GM12878 (cell line): ENCODE measurements at regions not wholly inside any gene's neighbourhood (a gene's known extent, or its start where the extent isn't known, plus 50 kb on each side); places are given as distances from the start of the nearest gene placed in this dataset.

Source experiments
- ATAC-seq: fragments of 200-7000 bp; cut with Tn5 transposase; 3 replicates; pipeline ENCODE4 v1.9.1; 2020; ENCODE audit warnings: mild to moderate bottlenecking, moderate library complexity
- BruUV-seq: library from RNA; stranded (reverse); fragments of 400-500 nt; replicated peaks from 2 replicates; lab custom pipeline; 2021; lab: Mats Ljungman, UMichigan
- CTCF ChIA-PET: fragments of 300-600 bp; sonication (Branson Sonifier 250); formaldehyde crosslinking; extraction: SDS; loops from one replicate; lab custom pipeline; 2021; ENCODE audit warnings: inconsistent platforms; lab: Yijun Ruan, JAX
- POLR2A ChIA-PET: fragments of 350-600 bp; formaldehyde crosslinking; extraction: SDS; loops from one replicate; lab custom pipeline; 2021; ENCODE audit warnings: inconsistent platforms; lab: Charles Lee
- RAD21 ChIA-PET: fragments of 300-600 bp; sonication (Branson Sonifier 250); formaldehyde crosslinking; loops from one replicate; lab custom pipeline; 2023; ENCODE audit warnings: antibody characterized with exemption; ENCODE audit not compliant: unreplicated experiment; lab: Charles Lee
- SMC1A ChIA-PET: fragments of 300-600 bp; sonication (Branson Sonifier 250); formaldehyde crosslinking; loops from one replicate; lab custom pipeline; 2023; ENCODE audit not compliant: unreplicated experiment, uncharacterized antibody; lab: Charles Lee
- DNase-seq: peaks from one replicate; pipeline ENCODE4 v3.0.0-alpha.2; 2011; ENCODE audit warnings: low read depth, low spot score
- FAIRE-seq: peaks from 3 replicates; lab custom pipeline; 2011; peaks lifted over from hg19 to GRCh38; lab: Jason Lieb, UNC
- H2AFZ ChIP-seq: 2 replicates; pipeline ENCODE4 v1.6.0; 2011; ENCODE audit warnings: low read depth, low read length, control low read depth; ENCODE audit not compliant: control insufficient read depth
- H3K27ac ChIP-seq: 2 replicates; pipeline ENCODE4 v1.5.1; 2011; ENCODE audit warnings: control low read depth; ENCODE audit not compliant: control insufficient read depth, insufficient read depth
- H3K27me3 ChIP-seq, 2 experiments: replicated peaks in 1 of 2; 2 replicates each; pipeline versions ENCODE4 v1.6.0 to v1.6.1; 2011; ENCODE audit warnings: low read length in 1 of 2; ENCODE audit not compliant: control insufficient read depth in 2 of 2, insufficient read depth in 2 of 2
- H3K36me3 ChIP-seq, 2 experiments: 2 replicates each; pipeline ENCODE4 v1.5.1; 2011; ENCODE audit warnings: low read length in 1 of 2; ENCODE audit not compliant: control insufficient read depth in 2 of 2, insufficient read depth in 2 of 2
- H3K4me1 ChIP-seq: 2 replicates; pipeline ENCODE4 v1.6.1; 2011; ENCODE audit warnings: mild to moderate bottlenecking, low read length, moderate library complexity, mixed read lengths; ENCODE audit not compliant: control insufficient read depth, insufficient read depth
- H3K4me2 ChIP-seq: 2 replicates; pipeline ENCODE4 v1.6.0; 2011; ENCODE audit warnings: control low read depth; ENCODE audit not compliant: control insufficient read depth, insufficient read depth
- H3K4me3 ChIP-seq: fragments of 200-600 bp; sonication (generic); 2 replicates; pipeline ENCODE4 v1.5.1; 2016
- H3K79me2 ChIP-seq: 2 replicates; pipeline ENCODE4 v1.6.0; 2011; ENCODE audit warnings: low read length; ENCODE audit not compliant: control insufficient read depth, insufficient read depth
- H3K9ac ChIP-seq: 2 replicates; pipeline ENCODE4 v1.8.0; 2011; ENCODE audit warnings: low read length, control low read depth, mixed read lengths; ENCODE audit not compliant: control insufficient read depth, insufficient read depth
- H3K9me3 ChIP-seq: replicated peaks from 3 replicates; pipeline ENCODE4 v1.5.1; 2011; ENCODE audit warnings: mild to moderate bottlenecking, low read length; ENCODE audit not compliant: control insufficient read depth, insufficient read depth
- H4K20me1 ChIP-seq: 2 replicates; pipeline ENCODE4 v1.6.0; 2011; ENCODE audit not compliant: control insufficient read depth, insufficient read depth
- CBX3 ChIP-seq: fragments of 200-600 bp; sonication (generic); IDR thresholded peaks from 2 replicates; pipeline ENCODE4 v1.6.1; 2016; ENCODE audit warnings: low read depth, borderline replicate concordance
- CREM ChIP-seq: IDR thresholded peaks from 2 replicates; pipeline ENCODE4 v1.6.1; 2014; ENCODE audit warnings: antibody characterized with exemption, low read depth
- HCFC1 ChIP-seq: fragments of 150-350 bp; IDR thresholded peaks from 2 replicates; pipeline ENCODE4 v1.6.1; 2014; ENCODE audit warnings: low read length
- IRF3 ChIP-seq: fragments of 450-650 bp; IDR thresholded peaks from 2 replicates; pipeline ENCODE4 v1.6.1; 2014; ENCODE audit warnings: mild to moderate bottlenecking
- NFXL1 ChIP-seq: fragments of 450-650 bp; IDR thresholded peaks from 2 replicates; pipeline ENCODE4 v1.6.1; 2017; ENCODE audit warnings: antibody characterized with exemption, mild to moderate bottlenecking, borderline replicate concordance
- PAX8 ChIP-seq: fragments of 450-650 bp; IDR thresholded peaks from 2 replicates; pipeline ENCODE4 v1.6.1; 2017; ENCODE audit warnings: mild to moderate bottlenecking, moderate library complexity
- RB1 ChIP-seq: fragments of 450-650 bp; formaldehyde crosslinking; IDR thresholded peaks from 2 replicates; pipeline ENCODE4 v1.6.1; 2017; ENCODE audit warnings: mild to moderate bottlenecking, borderline replicate concordance
- SP1 ChIP-seq: IDR thresholded peaks from one replicate; pipeline ENCODE4 v1.6.1; 2011; ENCODE audit warnings: low read depth, low read length
- STAT1 ChIP-seq: fragments of 450-650 bp; conservative IDR thresholded peaks from 2 replicates; pipeline ENCODE4 v1.6.1; 2014; ENCODE audit warnings: antibody characterized with exemption, mild to moderate bottlenecking
- TCF3 ChIP-seq: IDR thresholded peaks from 2 replicates; pipeline ENCODE4 v1.6.1; 2012; ENCODE audit warnings: low read depth, mild to moderate bottlenecking, low read length, borderline replicate concordance; ENCODE audit not compliant: insufficient read depth
- YBX1 ChIP-seq: fragments of 450-650 bp; IDR thresholded peaks from 2 replicates; pipeline ENCODE4 v1.6.1; 2016; ENCODE audit warnings: antibody characterized with exemption
- ZNF384 ChIP-seq: IDR thresholded peaks from 2 replicates; pipeline ENCODE4 v1.6.1; 2012; ENCODE audit warnings: low read depth, mild to moderate bottlenecking, low read length, improper control_type of control experiment, borderline replicate concordance
- ZNF622 ChIP-seq: fragments of 450-650 bp; IDR thresholded peaks from 2 replicates; pipeline ENCODE4 v1.6.1; 2017; ENCODE audit warnings: mild to moderate bottlenecking, inconsistent platforms
- WGBS: methylation state at CpG from one replicate; pipeline ENCODE4 v1.1.6; 2016; ENCODE audit warnings: low lambda C conversion rate; ENCODE audit not compliant: insufficient replicate concordance, insufficient coverage; ENCODE audit errors: missing lambda C conversion rate; 5-methylcytosine and 5-hydroxymethylcytosine counted together
- in situ Hi-C: fragments of 300-500 bp; cut with MboI; formaldehyde crosslinking; loops from 9 replicates; pipeline ENCODE4 v1.14.3; 2018; ENCODE audit warnings: mixed read lengths
- intact Hi-C: fragments of 100-400 bp; cut with micrococcal nuclease; formaldehyde crosslinking; loops from one replicate; pipeline ENCODE4 v1.14.2; 2022; ENCODE audit not compliant: unreplicated experiment
- TF ChIP-seq, protein P1 (sequence below): IDR thresholded peaks from 2 replicates; pipeline ENCODE4 v1.6.1; 2011; ENCODE audit warnings: mild to moderate bottlenecking, low read depth, low read length, moderate library complexity; ENCODE audit not compliant: insufficient replicate concordance

GRCh38 chr5:12845549-12846159 lies 941.4 kb upstream of the CTNND2 start:
- no TSS peak for BruUV-seq
- Histone ChIP-seq H3K27me3 (no peaks in the 10 kb centered on the region), H3K27ac (no peak overlapping the region), H4K20me1 (no peaks in the 10 kb centered on the region), H3K9me3 (no peaks in the 10 kb centered on the region), H3K4me2 (no peak overlapping the region), H3K4me3 (no peak overlapping the region), H2AFZ (no peak overlapping the region), H3K9ac (no peak overlapping the region), H3K79me2 (no peaks in the 10 kb centered on the region), H3K4me1 (no peaks in the 10 kb centered on the region), H3K36me3 (no peaks in the 10 kb centered on the region)
- ATAC-seq: no peak
- ChIA-PET POLR2A (no interaction called here), CTCF (no interaction called here), RAD21 (no interaction called here), SMC1A (no interaction called here)
- intact Hi-C loops (no loop called here), in situ Hi-C loops (no loop called here)
- no peak for DNase-seq
- FAIRE-seq: no peak
- WGBS: 32% methylated on average over 5 of the region's 5 CpGs
- TF ChIP-seq CREM: no peak
- TF ChIP-seq CBX3: no peak
- TF ChIP-seq IRF3: no peak
- no peak for TF ChIP-seq YBX1
- TF ChIP-seq, protein P1, sequence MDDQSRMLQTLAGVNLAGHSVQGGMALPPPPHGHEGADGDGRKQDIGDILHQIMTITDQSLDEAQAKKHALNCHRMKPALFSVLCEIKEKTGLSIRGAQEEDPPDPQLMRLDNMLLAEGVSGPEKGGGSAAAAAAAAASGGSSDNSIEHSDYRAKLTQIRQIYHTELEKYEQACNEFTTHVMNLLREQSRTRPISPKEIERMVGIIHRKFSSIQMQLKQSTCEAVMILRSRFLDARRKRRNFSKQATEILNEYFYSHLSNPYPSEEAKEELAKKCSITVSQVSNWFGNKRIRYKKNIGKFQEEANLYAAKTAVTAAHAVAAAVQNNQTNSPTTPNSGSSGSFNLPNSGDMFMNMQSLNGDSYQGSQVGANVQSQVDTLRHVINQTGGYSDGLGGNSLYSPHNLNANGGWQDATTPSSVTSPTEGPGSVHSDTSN: no peak
- TF ChIP-seq STAT1: no peak
- no peak for TF ChIP-seq RB1
- TF ChIP-seq TCF3: no peak
- TF ChIP-seq PAX8: no peak
- TF ChIP-seq NFXL1: no peak
- TF ChIP-seq SP1: no peak
- no peak for TF ChIP-seq ZNF622
- TF ChIP-seq ZNF384: no peak
- TF ChIP-seq HCFC1: no peak
